ENCODE measurements at regions not wholly inside any gene's neighbourhood (a gene's known extent, or its start where the extent isn't known, plus 50 kb on each side); places are given as distances from the start of the nearest gene placed in this dataset.

GRCh38 chr6:111958534-111958933 is 85.3 kb upstream of the FYN start:
- no peak for DNase-seq

- DNase-seq, result no peak
Measured at GRCh38 chr6:111959766-111960165, 86.5 kb upstream of the FYN start.

- no peak for DNase-seq
Measured at GRCh38 chr6:111967131-111967530, 86.8 kb upstream of the CCN6 start.

GRCh38 chr6:111970426-111970825 is 83.5 kb upstream of the CCN6 start:
- no peak for DNase-seq

GRCh38 chr6:111971181-111971841 is 82.6 kb upstream of the CCN6 start:
- DNase-seq, result no peak

GRCh38 chr6:111971866-111972532 is 81.9 kb upstream of the CCN6 start:
- no peak for DNase-seq

GRCh38 chr6:111972745-111973117 is 81.2 kb upstream of the CCN6 start:
- DNase-seq, result no peak

GRCh38 chr6:111973118-111973761 is 80.7 kb upstream of the CCN6 start:
- DNase-seq, result peak; percentile 78 to 81

- no peak for DNase-seq
Measured at GRCh38 chr6:111973927-111974639, 79.8 kb upstream of the CCN6 start.

GRCh38 chr6:111975466-111975865 is 78.4 kb upstream of the CCN6 start:
- peak; percentile 54 to 59 for DNase-seq

- no peak for DNase-seq
Measured at GRCh38 chr6:111976139-111976538, 77.8 kb upstream of the CCN6 start.

- DNase-seq, result no peak
Measured at GRCh38 chr6:111978532-111979149, 75.3 kb upstream of the CCN6 start.

GRCh38 chr6:111979633-111980032 is 74.3 kb upstream of the CCN6 start:
- no peak for DNase-seq

- DNase-seq, result no peak
Measured at GRCh38 chr6:111980143-111980542, 73.8 kb upstream of the CCN6 start.

GRCh38 chr6:111980971-111981840 is 72.7 kb upstream of the CCN6 start:
- DNase-seq, result no peak

GRCh38 chr6:111982681-111983080 is 71.2 kb upstream of the CCN6 start:
- no peak for DNase-seq

GRCh38 chr6:111983193-111983592 is 70.7 kb upstream of the CCN6 start:
- no peak for DNase-seq

GRCh38 chr6:111984081-111984480 is 69.8 kb upstream of the CCN6 start:
- DNase-seq, result no peak

- no peak for DNase-seq
Measured at GRCh38 chr6:111984516-111985201, 69.2 kb upstream of the CCN6 start.

GRCh38 chr6:111985202-111985731 is 68.6 kb upstream of the CCN6 start:
- peak in 1 of 2 experiments; percentile 58 for DNase-seq

- DNase-seq, result no peak
Measured at GRCh38 chr6:111986651-111987050, 67.3 kb upstream of the CCN6 start.
